NT2/D1 (cell line): ENCODE measurements at regions not wholly inside any gene's neighbourhood (a gene's known extent, or its start where the extent isn't known, plus 50 kb on each side); places are given as distances from the start of the nearest gene placed in this dataset.

Experiments used
- SUZ12 ChIP-seq: IDR thresholded peaks from 2 replicates; pipeline ENCODE4 v1.6.1; 2011; ENCODE audit not compliant: insufficient read length, insufficient read depth; ENCODE audit errors: extremely low read depth
- YY1 ChIP-seq: IDR thresholded peaks from 2 replicates; pipeline ENCODE4 v1.6.1; 2011; ENCODE audit not compliant: insufficient read length, insufficient read depth
- ZNF274 ChIP-seq: IDR thresholded peaks from 2 replicates; pipeline ENCODE4 v1.6.1; 2011; ENCODE audit warnings: mild to moderate bottlenecking, low read depth, low read length

DNA sequence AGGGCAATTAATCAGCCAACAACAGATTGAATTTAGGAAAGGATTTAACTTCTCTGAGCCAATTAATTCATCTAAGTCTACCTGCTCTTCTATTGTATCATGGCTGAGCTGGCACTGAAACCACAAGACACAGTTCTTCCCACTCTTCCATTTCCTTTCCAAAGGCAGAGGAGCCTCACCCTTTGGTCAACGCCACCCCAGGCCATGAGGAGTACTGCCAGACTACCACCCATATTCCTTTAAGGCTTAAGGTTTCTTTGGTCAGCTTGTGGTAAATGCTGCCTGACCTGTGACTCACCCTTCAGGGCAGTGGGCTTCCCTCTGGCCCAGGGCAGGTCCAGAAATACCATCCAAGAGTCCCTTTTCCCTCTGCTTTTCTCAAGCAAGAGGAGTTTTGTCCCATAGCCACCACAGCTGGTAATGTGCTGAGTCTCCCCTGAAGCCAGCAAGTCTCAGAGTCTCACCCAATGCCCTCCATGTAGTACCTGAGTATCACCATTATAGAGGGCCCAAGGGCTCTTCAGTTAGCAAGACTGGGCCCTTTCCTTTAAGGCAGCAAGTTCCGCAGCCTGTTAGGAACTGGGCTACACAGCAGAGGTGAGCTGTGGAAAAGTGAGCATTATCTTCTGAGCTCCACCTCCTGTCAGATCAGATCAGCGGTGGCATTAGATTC is 900.5 kb upstream of the CRIM1 start:
- no peak for TF ChIP-seq YY1
- TF ChIP-seq ZNF274, result no peak
- TF ChIP-seq SUZ12, result no peak
